ENCODE measurements at regions not wholly inside any gene's neighbourhood (a gene's known extent, or its start where the extent isn't known, plus 50 kb on each side); places are given as distances from the start of the nearest gene placed in this dataset.

- TF ChIP-seq CTCF (IDR thresholded peaks at IDR 0.05; ENCODE audit: extremely low read depth in 1 of 2, insufficient read depth in 1 of 2, low read depth in 1 of 2, low read length in 2 of 2) = no peak
- no peak for TF ChIP-seq POLR2A (IDR thresholded peaks at IDR 0.05; ENCODE audit: low read depth, low read length)
- TF ChIP-seq MYC (IDR thresholded peaks at IDR 0.05; ENCODE audit: low read depth, low read length) = no peak
- TF ChIP-seq EZH2 (IDR thresholded peaks at IDR 0.05; ENCODE audit: borderline replicate concordance, low read depth, low read length, severe bottlenecking) = no peak
- no peak for TF ChIP-seq JUN (IDR thresholded peaks at IDR 0.05; ENCODE audit: borderline replicate concordance, insufficient read depth, insufficient read length, low read depth)
- no peak for TF ChIP-seq MAX (IDR thresholded peaks at IDR 0.05; ENCODE audit: insufficient read depth, insufficient read length)
These were observed 84.6 kb upstream of the BEND4 start for GRCh38 chr4:42237010-42237409.

Data from endothelial cell of umbilical vein (primary cell).